Mucosa of descending colon (tissue), 3 donors: ENCODE measurements at regions not wholly inside any gene's neighbourhood (a gene's known extent, or its start where the extent isn't known, plus 50 kb on each side); places are given as distances from the start of the nearest gene placed in this dataset.
A peak's percentile ranks its signal among the peaks of the same experiment; 100 is the strongest.
"Not testable (repeated sequence)": the region's sequence is repeated elsewhere in the genome, so short reads cannot be mapped to it uniquely, and the experiment has no call there.

ENCODE experiments used
- ATAC-seq: fragments of 200-7000 bp; cut with Tn5 transposase; one replicate; pipeline ENCODE4 v1.9.1; 2020; ENCODE audit warnings: mild to moderate bottlenecking, moderate library complexity
- DNase-seq, 3 donors: peaks; one replicate each; pipeline ENCODE4 v3.0.0-alpha.2; 2020
- H3K36me3 ChIP-seq: fragments of 200-600 bp; one replicate; pipeline ENCODE4 v1.8.0; 2021; ENCODE audit warnings: low read depth, mild to moderate bottlenecking
- H3K4me1 ChIP-seq: fragments of 200-600 bp; one replicate; pipeline ENCODE4 v1.8.0; 2021; ENCODE audit warnings: low read depth, mild to moderate bottlenecking
- H3K4me3 ChIP-seq: fragments of 200-600 bp; one replicate; pipeline ENCODE4 v1.8.0; 2021; ENCODE audit warnings: mild to moderate bottlenecking
- H3K9me3 ChIP-seq: fragments of 200-600 bp; one replicate; pipeline ENCODE4 v1.8.0; 2021; ENCODE audit warnings: mild to moderate bottlenecking
- CTCF ChIP-seq: fragments of 200-600 bp; IDR thresholded peaks from one replicate; pipeline ENCODE4 v1.8.0; 2022; ENCODE audit warnings: antibody characterized with exemption, mild to moderate bottlenecking
- intact Hi-C, 2 donors: fragments of 100-400 bp; cut with DNase I in 1 of 2; cut with micrococcal nuclease in 1 of 2; formaldehyde crosslinking; loops; one replicate each; pipeline versions ENCODE4 v1.11.0 to v1.11.1; 2022; cut with DNase I, micrococcal nuclease
- donor health status: DM: no; HTN: no; CAD: no; lungs with moderate emphysema.
- donor health status: DM: no; HTN: no; CAD: no.
- donor health status: DM: no; HTN: yes; CAD: no.

GRCh38 chr15:50857763-50858162 is 50.7 kb upstream of the AP4E1 start:
- no peak overlapping the region for H3K4me3 ChIP-seq
- no peak for TF ChIP-seq CTCF
- ATAC-seq (no peak), DNase-seq (no peak)
- no peaks in the 10 kb centered on the region for H3K9me3 ChIP-seq
- no peaks in the 10 kb centered on the region for H3K4me1 ChIP-seq
- H3K36me3 ChIP-seq: no peaks in the 10 kb centered on the region
- intact Hi-C loops: no loop called here

GRCh38 chr15:50854601-50855490 is 53.6 kb upstream of the AP4E1 start:
- intact Hi-C loops: no loop called here
- DNase-seq (no peak), ATAC-seq (peak; percentile 36)
- no peak for TF ChIP-seq CTCF
- H3K9me3 ChIP-seq: no peaks in the 10 kb centered on the region
- no peaks in the 10 kb centered on the region for H3K4me1 ChIP-seq
- no peak overlapping the region for H3K4me3 ChIP-seq
- no peaks in the 10 kb centered on the region for H3K36me3 ChIP-seq

- ATAC-seq (no peak), DNase-seq (no peak)
- H3K36me3 ChIP-seq: no peaks in the 10 kb centered on the region
- no peak for TF ChIP-seq CTCF
- intact Hi-C loops: no loop called here
- no peaks in the 10 kb centered on the region for H3K9me3 ChIP-seq
- H3K4me3 ChIP-seq: no peak overlapping the region
- no peaks in the 10 kb centered on the region for H3K4me1 ChIP-seq
Measured at GRCh38 chr15:50850003-50850402, 58.5 kb upstream of the AP4E1 start.

- DNase-seq (no peak), ATAC-seq (no peak)
- Histone ChIP-seq H3K4me3 (no peak overlapping the region), H3K4me1 (no peaks in the 10 kb centered on the region), H3K9me3 (no peaks in the 10 kb centered on the region), H3K36me3 (no peaks in the 10 kb centered on the region)
- no peak for TF ChIP-seq CTCF
- intact Hi-C loops: no loop called here
Measured at GRCh38 chr15:50848349-50848748, 60.1 kb upstream of the AP4E1 start.

GRCh38 chr15:50845181-50845580 is 63.3 kb upstream of the AP4E1 start:
- ATAC-seq, H3K4me3 ChIP-seq, H3K9me3 ChIP-seq, H3K36me3 ChIP-seq, H3K4me1 ChIP-seq, DNase-seq, intact Hi-C loops: not testable (repeated sequence)

GRCh38 chr15:50840520-50840919 is 68.0 kb upstream of the AP4E1 start:
- no peak overlapping the region for H3K4me3 ChIP-seq
- no peak for TF ChIP-seq CTCF
- no peak for ATAC-seq
- DNase-seq: no peak
- H3K36me3 ChIP-seq: no peaks in the 10 kb centered on the region
- H3K4me1 ChIP-seq: no peaks in the 10 kb centered on the region
- H3K9me3 ChIP-seq: no peaks in the 10 kb centered on the region
- intact Hi-C loops: no loop called here
